Mononuclear cell (primary cell): ENCODE measurements at regions not wholly inside any gene's neighbourhood (a gene's known extent, or its start where the extent isn't known, plus 50 kb on each side); places are given as distances from the start of the nearest gene placed in this dataset.

Experiments used
- H3K27me3 ChIP-seq: 2 replicates; pipeline ENCODE4 v1.6.0; 2011; ENCODE audit warnings: low read length, control low read depth; ENCODE audit not compliant: insufficient read depth
- H3K4me1 ChIP-seq: 2 replicates; pipeline ENCODE4 v1.5.1; 2011; ENCODE audit warnings: mild to moderate bottlenecking, low read length, control low read depth; ENCODE audit not compliant: insufficient read depth
- H3K4me3 ChIP-seq: 2 replicates; pipeline ENCODE4 v1.5.1; 2011; ENCODE audit warnings: mild to moderate bottlenecking, low read length, moderate library complexity
- H3K9me3 ChIP-seq: 2 replicates; pipeline ENCODE4 v1.5.1; 2011; ENCODE audit warnings: low read depth, mild to moderate bottlenecking, control low read depth, low read length

GRCh38 chr6:56751604-56752003 lies 108.9 kb upstream of the DST start:
- Histone ChIP-seq H3K4me1 (no peaks in the 10 kb centered on the region), H3K9me3 (no peaks in the 10 kb centered on the region), H3K4me3 (no peak overlapping the region), H3K27me3 (no peaks in the 10 kb centered on the region)

- H3K9me3 ChIP-seq = no peaks in the 10 kb centered on the region
- H3K4me1 ChIP-seq = no peaks in the 10 kb centered on the region
- H3K4me3 ChIP-seq = no peak overlapping the region
- H3K27me3 ChIP-seq = no peaks in the 10 kb centered on the region
Observed at GRCh38 chr6:56750686-56751085, 108.0 kb upstream of the DST start.

- Histone ChIP-seq H3K27me3 (no peaks in the 10 kb centered on the region), H3K4me1 (no peaks in the 10 kb centered on the region), H3K4me3 (no peak overlapping the region), H3K9me3 (no peaks in the 10 kb centered on the region)
Observed at GRCh38 chr6:56749632-56750151, 107.0 kb upstream of the DST start.

GRCh38 chr6:56746767-56747504 lies 104.2 kb upstream of the DST start:
- Histone ChIP-seq H3K4me3 (no peak overlapping the region), H3K27me3 (no peaks in the 10 kb centered on the region)

GRCh38 chr6:56745971-56746370 lies 103.3 kb upstream of the DST start:
- Histone ChIP-seq H3K9me3 (no peaks in the 10 kb centered on the region), H3K27me3 (no peaks in the 10 kb centered on the region), H3K4me3 (no peak overlapping the region), H3K4me1 (peaks cover 3% of the 10 kb centered on the region)

More at GRCh38 chr6:56746767-56747504, 104.2 kb upstream of the DST start:
- Histone ChIP-seq H3K9me3 (no peaks in the 10 kb centered on the region), H3K4me1 (peaks cover 3% of the 10 kb centered on the region)

- no peaks in the 10 kb centered on the region for H3K9me3 ChIP-seq
- peaks cover 3% of the 10 kb centered on the region for H3K4me1 ChIP-seq
- H3K27me3 ChIP-seq = no peaks in the 10 kb centered on the region
- no peak overlapping the region for H3K4me3 ChIP-seq
Observed at GRCh38 chr6:56745081-56745480, 102.4 kb upstream of the DST start.

- Histone ChIP-seq H3K9me3 (no peaks in the 10 kb centered on the region), H3K27me3 (no peaks in the 10 kb centered on the region), H3K4me1 (peaks cover 3% of the 10 kb centered on the region), H3K4me3 (no peak overlapping the region)
Observed at GRCh38 chr6:56744528-56744927, 101.8 kb upstream of the DST start.

- Histone ChIP-seq H3K27me3 (no peaks in the 10 kb centered on the region), H3K4me1 (peaks cover 3% of the 10 kb centered on the region), H3K4me3 (peak overlapping the region; percentile 33)
Observed at GRCh38 chr6:56742122-56742791, 99.6 kb upstream of the DST start.

GRCh38 chr6:56741472-56741871 lies 98.8 kb upstream of the DST start:
- Histone ChIP-seq H3K4me3 (no peak overlapping the region), H3K4me1 (peaks cover 3% of the 10 kb centered on the region), H3K27me3 (no peaks in the 10 kb centered on the region), H3K9me3 (no peaks in the 10 kb centered on the region)

More at GRCh38 chr6:56742122-56742791, 99.6 kb upstream of the DST start:
- H3K9me3 ChIP-seq = no peaks in the 10 kb centered on the region

- H3K9me3 ChIP-seq = no peaks in the 10 kb centered on the region
- H3K4me1 ChIP-seq = peaks cover 3% of the 10 kb centered on the region
- H3K27me3 ChIP-seq = no peaks in the 10 kb centered on the region
- H3K4me3 ChIP-seq = no peak overlapping the region
Observed at GRCh38 chr6:56739836-56740815, 97.4 kb upstream of the DST start.

GRCh38 chr6:56736804-56737203 lies 94.1 kb upstream of the DST start:
- Histone ChIP-seq H3K4me1 (peaks cover 3% of the 10 kb centered on the region), H3K27me3 (no peaks in the 10 kb centered on the region), H3K4me3 (no peak overlapping the region), H3K9me3 (no peaks in the 10 kb centered on the region)

GRCh38 chr6:56734335-56734734 lies 91.6 kb upstream of the DST start:
- Histone ChIP-seq H3K9me3 (no peaks in the 10 kb centered on the region), H3K4me1 (peaks cover 3% of the 10 kb centered on the region), H3K27me3 (no peaks in the 10 kb centered on the region), H3K4me3 (no peak overlapping the region)

- Histone ChIP-seq H3K27me3 (no peaks in the 10 kb centered on the region), H3K9me3 (no peaks in the 10 kb centered on the region), H3K4me1 (peaks cover 3% of the 10 kb centered on the region), H3K4me3 (no peak overlapping the region)
Observed at GRCh38 chr6:56733211-56733697, 90.6 kb upstream of the DST start.

GRCh38 chr6:56732517-56732916 lies 89.8 kb upstream of the DST start:
- H3K27me3 ChIP-seq = no peaks in the 10 kb centered on the region
- H3K9me3 ChIP-seq = no peaks in the 10 kb centered on the region
- H3K4me3 ChIP-seq = no peak overlapping the region
- H3K4me1 ChIP-seq = peaks cover 3% of the 10 kb centered on the region
